SK-MEL-5 (cell line): ENCODE measurements at regions not wholly inside any gene's neighbourhood (a gene's known extent, or its start where the extent isn't known, plus 50 kb on each side); places are given as distances from the start of the nearest gene placed in this dataset.

Source experiments
- DNase-seq: peaks from one replicate; pipeline ENCODE4 v3.0.0-alpha.2; 2016; ENCODE audit warnings: low read depth, low spot score
- in situ Hi-C: cut with HindIII; loops from 2 replicates; pipeline ENCODE4 v1.10.0; 2016; ENCODE audit warnings: low sequenced_read_pairs, high pct_unique_total_duplicates, low pct_unique_long_range_greater_than_20kb

- in situ Hi-C loops: no loop called here
- DNase-seq: no peak
Observed at GRCh38 chr1:60753036-60753900, 329.1 kb upstream of the NFIA start.

GRCh38 chr1:60751306-60751705, 331.1 kb upstream of the NFIA start:
- in situ Hi-C loops: no loop called here
- no peak for DNase-seq

- DNase-seq: no peak
- in situ Hi-C loops: no loop called here
Observed at GRCh38 chr1:60747353-60747752, 335.0 kb upstream of the NFIA start.

- in situ Hi-C loops: no loop called here
Observed at GRCh38 chr1:60746278-60746791, 336.0 kb upstream of the NFIA start.

GRCh38 chr1:60745484-60745883, 336.9 kb upstream of the NFIA start:
- no peak for DNase-seq
- in situ Hi-C loops: no loop called here

More at GRCh38 chr1:60746278-60746791, 336.0 kb upstream of the NFIA start:
- no peak for DNase-seq

GRCh38 chr1:60742339-60742738, 340.0 kb upstream of the NFIA start:
- in situ Hi-C loops: no loop called here
- no peak for DNase-seq

- in situ Hi-C loops: no loop called here
- DNase-seq: no peak
Observed at GRCh38 chr1:60740154-60740553, 342.2 kb upstream of the NFIA start.

GRCh38 chr1:60739729-60740128, 342.6 kb upstream of the NFIA start:
- in situ Hi-C loops: no loop called here

GRCh38 chr1:60732977-60733401, 349.4 kb upstream of the NFIA start:
- in situ Hi-C loops: no loop called here
- DNase-seq: no peak

More at GRCh38 chr1:60739729-60740128, 342.6 kb upstream of the NFIA start:
- no peak for DNase-seq

- in situ Hi-C loops: no loop called here
- DNase-seq: no peak
Observed at GRCh38 chr1:60731321-60731720, 351.0 kb upstream of the NFIA start.

- in situ Hi-C loops: no loop called here
- no peak for DNase-seq
Observed at GRCh38 chr1:60727552-60727951, 354.8 kb upstream of the NFIA start.

GRCh38 chr1:60716472-60716871, 365.9 kb upstream of the NFIA start:
- in situ Hi-C loops: no loop called here
- no peak for DNase-seq

GRCh38 chr1:60715970-60716369, 366.4 kb upstream of the NFIA start:
- in situ Hi-C loops: no loop called here
- peak; percentile 28 for DNase-seq

GRCh38 chr1:60709426-60709825, 372.9 kb upstream of the NFIA start:
- in situ Hi-C loops: no loop called here
- DNase-seq: no peak

- in situ Hi-C loops: no loop called here
- DNase-seq: no peak
Observed at GRCh38 chr1:60705026-60705425, 377.3 kb upstream of the NFIA start.

GRCh38 chr1:60703155-60703554, 379.2 kb upstream of the NFIA start:
- DNase-seq: no peak
- in situ Hi-C loops: no loop called here

- no peak for DNase-seq
- in situ Hi-C loops: no loop called here
Observed at GRCh38 chr1:60699325-60699724, 383.0 kb upstream of the NFIA start.

- in situ Hi-C loops: no loop called here
- no peak for DNase-seq
Observed at GRCh38 chr1:60697204-60697994, 385.0 kb upstream of the NFIA start.
